ENCODE measurements at regions not wholly inside any gene's neighbourhood (a gene's known extent, or its start where the extent isn't known, plus 50 kb on each side); places are given as distances from the start of the nearest gene placed in this dataset.

DNA sequence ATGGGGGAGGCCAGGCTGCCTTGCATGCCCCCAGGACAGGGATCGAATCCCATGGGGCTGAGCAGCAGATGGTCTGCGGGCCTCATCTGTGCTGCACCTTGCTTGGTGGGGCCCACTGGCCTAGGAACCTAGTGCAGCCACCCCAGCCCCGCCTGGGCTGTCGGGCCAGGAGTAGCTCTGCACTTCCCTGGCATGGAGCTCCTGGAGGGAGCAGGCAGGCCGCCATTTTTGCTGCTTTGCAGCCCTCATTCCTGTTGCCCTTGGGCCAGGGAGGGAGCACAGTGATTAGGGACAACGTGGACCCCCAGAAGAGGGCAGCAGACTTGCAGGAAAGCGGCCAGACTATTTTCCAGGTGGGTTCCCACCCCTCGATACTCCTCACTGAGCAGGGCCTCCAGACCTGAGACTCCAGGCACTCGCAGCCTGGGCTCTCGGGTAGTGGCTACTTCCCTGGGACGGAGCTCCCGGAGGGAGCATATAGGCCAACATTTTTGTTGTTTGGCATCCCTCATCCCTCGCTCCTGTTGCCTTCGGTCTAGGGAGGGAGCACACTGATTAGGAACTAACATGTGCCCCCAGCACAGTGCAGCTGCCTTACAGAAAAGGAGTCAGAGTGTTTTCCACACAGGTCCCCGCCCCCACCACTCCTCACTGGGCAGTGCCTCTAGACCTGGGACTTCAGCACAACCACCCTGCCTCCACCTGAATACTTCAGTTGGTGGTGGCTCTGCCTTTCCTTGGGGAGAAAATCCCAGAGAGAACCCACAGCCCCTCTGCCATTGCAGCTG is 99.5 kb downstream of the MAIP1 start:
- Histone ChIP-seq H3K4me1 (ENCODE audit: control insufficient read depth, insufficient read depth, low read length) (no peaks in the 10 kb centered on the region), H3K27ac (ENCODE audit: low read depth, low read length) (no peak overlapping the region), H3K4me3 (ENCODE audit: low read depth, low read length) (no peak overlapping the region)

DNA sequence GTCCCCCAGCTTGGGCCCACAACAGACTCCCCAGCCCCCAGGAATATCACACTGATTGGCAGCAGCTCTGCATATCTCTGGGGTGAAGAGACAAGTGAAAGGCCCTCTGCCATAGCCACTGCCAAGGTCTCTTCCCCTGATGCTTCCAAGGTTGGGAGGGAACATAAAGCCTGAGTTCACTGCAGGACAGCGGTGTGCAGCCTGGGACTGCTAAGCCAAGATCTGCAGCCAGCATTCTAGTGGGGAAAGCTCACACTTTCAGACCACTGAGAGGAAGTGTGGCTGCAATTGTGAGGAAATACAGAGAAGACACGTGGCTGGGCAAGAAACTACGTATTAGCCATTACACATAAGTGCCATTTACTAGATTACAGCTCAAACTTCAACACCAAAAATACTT is 100.7 kb downstream of the MAIP1 start:
- Histone ChIP-seq H3K27me3 (ENCODE audit: control insufficient read depth, insufficient read depth, low read length) (no peaks in the 10 kb centered on the region), H3K4me3 (ENCODE audit: low read depth, low read length) (no peak overlapping the region), H3K27ac (ENCODE audit: low read depth, low read length) (no peak overlapping the region), H3K4me1 (ENCODE audit: control insufficient read depth, insufficient read depth, low read length) (no peaks in the 10 kb centered on the region), H3K36me3 (ENCODE audit: control insufficient read depth, insufficient read depth, low read length) (no peaks in the 10 kb centered on the region), H3K9ac (ENCODE audit: low read depth, low read length) (no peak overlapping the region), H3K9me3 (ENCODE audit: control insufficient read depth, insufficient read depth, low read length) (no peaks in the 10 kb centered on the region)

More for the DNA sequence above, 99.5 kb downstream of the MAIP1 start:
- H3K9me3 ChIP-seq (ENCODE audit: control insufficient read depth, insufficient read depth, low read length): no peaks in the 10 kb centered on the region
- H3K9ac ChIP-seq (ENCODE audit: low read depth, low read length): no peak overlapping the region
- no peaks in the 10 kb centered on the region for H3K27me3 ChIP-seq (ENCODE audit: control insufficient read depth, insufficient read depth, low read length)
- H3K36me3 ChIP-seq (ENCODE audit: control insufficient read depth, insufficient read depth, low read length): no peaks in the 10 kb centered on the region

DNA sequence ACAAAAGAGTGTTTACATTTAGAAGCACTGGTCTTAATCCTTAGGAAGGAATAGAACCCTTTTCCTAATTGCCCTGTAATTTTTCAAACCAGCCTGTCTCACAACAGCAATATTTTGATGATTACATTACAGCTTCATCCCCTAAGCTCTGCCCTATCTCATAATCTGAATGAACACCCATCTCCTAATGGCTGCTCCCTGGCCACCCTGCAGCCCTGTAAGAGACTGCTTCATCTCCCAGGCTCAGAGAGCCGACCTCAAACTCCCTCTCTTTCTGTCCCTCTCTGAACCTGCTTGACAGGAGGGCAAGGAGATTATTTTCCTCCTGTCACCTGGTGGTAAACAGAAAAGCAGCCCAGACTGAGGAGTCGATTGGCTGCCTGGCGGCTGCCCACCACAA is 107.8 kb downstream of the MAIP1 start:
- Histone ChIP-seq H3K4me3 (ENCODE audit: low read depth, low read length) (no peak overlapping the region), H3K4me1 (ENCODE audit: control insufficient read depth, insufficient read depth, low read length) (no peaks in the 10 kb centered on the region), H3K27me3 (ENCODE audit: control insufficient read depth, insufficient read depth, low read length) (no peaks in the 10 kb centered on the region), H3K9ac (ENCODE audit: low read depth, low read length) (no peak overlapping the region), H3K36me3 (ENCODE audit: control insufficient read depth, insufficient read depth, low read length) (no peaks in the 10 kb centered on the region), H3K27ac (ENCODE audit: low read depth, low read length) (no peak overlapping the region), H3K9me3 (ENCODE audit: control insufficient read depth, insufficient read depth, low read length) (no peaks in the 10 kb centered on the region)

DNA sequence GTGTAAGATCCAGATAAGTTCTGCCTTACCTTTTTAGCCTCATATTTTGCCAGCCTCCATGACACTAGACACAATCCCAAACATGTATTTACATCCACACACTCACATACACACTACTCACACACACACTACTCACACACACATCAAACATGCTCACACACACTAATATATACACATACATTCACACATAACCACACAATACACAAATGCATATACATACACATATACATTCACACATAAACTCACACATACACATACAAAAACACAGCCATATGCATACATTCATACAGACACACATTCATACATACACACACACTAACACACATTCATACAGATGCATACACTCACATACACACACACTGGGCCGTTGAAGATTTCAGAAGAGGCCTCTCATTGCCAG is 109.5 kb downstream of the MAIP1 start:
- Histone ChIP-seq H3K9ac (ENCODE audit: low read depth, low read length) (no peak overlapping the region), H3K9me3 (ENCODE audit: control insufficient read depth, insufficient read depth, low read length) (no peaks in the 10 kb centered on the region), H3K27ac (ENCODE audit: low read depth, low read length) (no peak overlapping the region), H3K27me3 (ENCODE audit: control insufficient read depth, insufficient read depth, low read length) (no peaks in the 10 kb centered on the region), H3K4me3 (ENCODE audit: low read depth, low read length) (no peak overlapping the region), H3K4me1 (ENCODE audit: control insufficient read depth, insufficient read depth, low read length) (no peaks in the 10 kb centered on the region), H3K36me3 (ENCODE audit: control insufficient read depth, insufficient read depth, low read length) (no peaks in the 10 kb centered on the region)

DNA sequence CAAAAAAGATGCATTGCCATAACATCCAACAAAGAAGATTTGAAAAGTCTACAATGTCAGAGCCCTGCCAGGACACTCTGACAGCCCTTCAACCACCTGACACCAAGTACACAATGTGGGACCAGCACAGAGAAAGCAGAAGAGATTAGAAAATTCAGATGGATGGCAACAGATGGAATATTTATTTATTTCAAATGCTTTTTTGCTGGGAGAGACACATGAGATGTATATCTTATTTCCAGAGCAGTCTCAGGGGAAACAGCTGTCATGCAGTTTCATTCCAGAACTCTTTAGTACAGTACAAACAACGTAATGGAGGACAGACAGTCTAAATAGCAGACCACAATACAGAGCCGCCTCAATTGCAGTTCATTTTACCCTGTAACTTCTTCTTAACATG is 110.1 kb downstream of the MAIP1 start:
- Histone ChIP-seq H3K27me3 (ENCODE audit: control insufficient read depth, insufficient read depth, low read length) (no peaks in the 10 kb centered on the region), H3K4me3 (ENCODE audit: low read depth, low read length) (no peak overlapping the region), H3K9me3 (ENCODE audit: control insufficient read depth, insufficient read depth, low read length) (no peaks in the 10 kb centered on the region), H3K36me3 (ENCODE audit: control insufficient read depth, insufficient read depth, low read length) (no peaks in the 10 kb centered on the region), H3K27ac (ENCODE audit: low read depth, low read length) (no peak overlapping the region), H3K4me1 (ENCODE audit: control insufficient read depth, insufficient read depth, low read length) (no peaks in the 10 kb centered on the region), H3K9ac (ENCODE audit: low read depth, low read length) (no peak overlapping the region)

DNA sequence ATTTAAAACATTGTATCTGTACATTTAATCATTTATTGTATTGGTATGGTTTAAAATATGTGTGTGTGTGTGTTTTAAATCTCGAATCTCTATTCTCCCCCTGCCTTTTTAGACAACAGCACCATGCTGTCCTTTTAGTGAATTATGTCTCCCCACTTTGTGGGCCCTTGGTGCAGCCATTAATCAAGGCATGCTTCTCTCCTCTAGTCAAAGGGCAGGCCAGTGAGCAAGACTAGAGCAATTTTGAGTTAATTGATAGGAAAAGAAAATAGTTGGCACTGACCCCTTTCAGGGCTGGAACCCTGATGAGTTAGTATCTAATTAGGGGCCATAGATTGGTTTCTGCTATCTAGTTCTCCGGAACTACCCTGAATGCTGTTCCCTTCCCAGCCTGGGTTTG is 111.0 kb downstream of the MAIP1 start:
- Histone ChIP-seq H3K36me3 (ENCODE audit: control insufficient read depth, insufficient read depth, low read length) (no peaks in the 10 kb centered on the region), H3K4me3 (ENCODE audit: low read depth, low read length) (no peak overlapping the region), H3K9me3 (ENCODE audit: control insufficient read depth, insufficient read depth, low read length) (no peaks in the 10 kb centered on the region), H3K27ac (ENCODE audit: low read depth, low read length) (no peak overlapping the region), H3K4me1 (ENCODE audit: control insufficient read depth, insufficient read depth, low read length) (no peaks in the 10 kb centered on the region), H3K9ac (ENCODE audit: low read depth, low read length) (no peak overlapping the region), H3K27me3 (ENCODE audit: control insufficient read depth, insufficient read depth, low read length) (no peaks in the 10 kb centered on the region)

DNA sequence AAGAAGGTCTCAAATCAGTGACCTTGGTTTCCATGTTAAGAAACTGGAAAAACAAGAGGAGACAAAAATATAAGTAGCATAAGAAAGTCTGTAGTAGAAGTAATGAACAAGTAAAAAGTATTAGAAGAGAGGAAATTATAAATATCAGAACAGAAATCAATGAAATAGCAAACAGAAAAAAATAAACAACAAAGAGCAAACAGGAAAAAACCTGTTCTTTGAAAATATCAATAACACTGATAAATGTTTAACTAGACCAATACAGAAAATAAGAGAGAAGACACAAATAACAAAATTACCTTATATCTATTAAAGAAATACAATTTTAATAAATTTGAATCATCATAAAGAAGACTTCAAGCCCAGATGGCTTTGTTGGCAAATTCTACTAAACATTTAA is 113.3 kb downstream of the MAIP1 start:
- no peak overlapping the region for H3K4me3 ChIP-seq (ENCODE audit: low read depth, low read length)
- H3K36me3 ChIP-seq (ENCODE audit: control insufficient read depth, insufficient read depth, low read length): no peaks in the 10 kb centered on the region
- H3K9me3 ChIP-seq (ENCODE audit: control insufficient read depth, insufficient read depth, low read length): no peaks in the 10 kb centered on the region
- no peaks in the 10 kb centered on the region for H3K4me1 ChIP-seq (ENCODE audit: control insufficient read depth, insufficient read depth, low read length)
- H3K9ac ChIP-seq (ENCODE audit: low read depth, low read length): no peak overlapping the region
- no peaks in the 10 kb centered on the region for H3K27me3 ChIP-seq (ENCODE audit: control insufficient read depth, insufficient read depth, low read length)
- no peak overlapping the region for H3K27ac ChIP-seq (ENCODE audit: low read depth, low read length)

DNA sequence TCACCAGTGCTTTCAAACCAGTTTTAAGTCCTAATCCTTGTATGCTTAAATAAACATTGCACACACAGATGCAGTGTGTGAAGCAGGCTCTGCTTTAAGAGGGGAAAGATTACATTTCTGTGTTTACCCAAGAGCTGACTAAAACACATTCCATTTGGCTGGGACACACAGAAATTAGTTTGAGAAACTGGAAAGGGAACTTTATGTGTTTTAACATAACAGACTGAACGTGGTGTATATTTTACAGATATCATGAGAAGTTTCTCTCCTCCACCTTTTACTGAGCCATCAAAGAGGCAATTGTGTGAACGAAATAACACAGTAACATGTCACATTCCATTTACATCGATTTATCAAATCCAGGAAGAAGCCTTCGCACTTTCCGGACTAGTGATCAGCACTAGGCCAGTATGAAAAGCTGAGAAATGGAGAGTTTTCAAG is 121.8 kb downstream of the MAIP1 start:
- 0 out of 2 replicates have a peak, but pooled peaks cover 7% of the 10 kb centered on the region for H3K4me1 ChIP-seq (ENCODE audit: control insufficient read depth, insufficient read depth, low read length)
- no peak overlapping the region for H3K4me3 ChIP-seq (ENCODE audit: low read depth, low read length)
- H3K27me3 ChIP-seq (ENCODE audit: control insufficient read depth, insufficient read depth, low read length): no peaks in the 10 kb centered on the region
- no peak overlapping the region for H3K27ac ChIP-seq (ENCODE audit: low read depth, low read length)
- H3K36me3 ChIP-seq (ENCODE audit: control insufficient read depth, insufficient read depth, low read length): no peaks in the 10 kb centered on the region
- no peaks in the 10 kb centered on the region for H3K9me3 ChIP-seq (ENCODE audit: control insufficient read depth, insufficient read depth, low read length)
- no peak overlapping the region for H3K9ac ChIP-seq (ENCODE audit: low read depth, low read length)

DNA sequence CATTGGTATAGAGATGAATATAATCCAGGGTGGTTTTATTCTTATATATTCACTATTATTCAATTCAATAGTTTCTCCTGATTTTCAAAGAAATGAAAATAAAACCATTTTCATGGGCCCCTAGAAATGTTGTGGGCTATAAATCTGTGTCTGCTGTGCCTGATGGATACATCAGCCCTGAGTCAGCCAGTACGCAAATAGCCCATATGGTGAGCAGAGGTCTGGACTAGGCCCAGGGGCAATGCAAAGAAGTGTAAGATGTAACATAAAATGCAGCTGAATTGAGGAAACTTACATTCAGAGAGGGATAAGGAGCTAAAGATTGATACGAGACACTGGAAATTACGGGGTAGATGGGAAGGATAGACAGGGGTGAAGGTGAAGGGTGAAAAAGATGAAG is 122.5 kb downstream of the MAIP1 start:
- Histone ChIP-seq H3K36me3 (ENCODE audit: control insufficient read depth, insufficient read depth, low read length) (no peaks in the 10 kb centered on the region), H3K4me3 (ENCODE audit: low read depth, low read length) (no peak overlapping the region), H3K9me3 (ENCODE audit: control insufficient read depth, insufficient read depth, low read length) (no peaks in the 10 kb centered on the region), H3K27me3 (ENCODE audit: control insufficient read depth, insufficient read depth, low read length) (no peaks in the 10 kb centered on the region), H3K27ac (ENCODE audit: low read depth, low read length) (no peak overlapping the region), H3K4me1 (ENCODE audit: control insufficient read depth, insufficient read depth, low read length) (0 out of 2 replicates have a peak, but pooled peaks cover 7% of the 10 kb centered on the region), H3K9ac (ENCODE audit: low read depth, low read length) (no peak overlapping the region)

DNA sequence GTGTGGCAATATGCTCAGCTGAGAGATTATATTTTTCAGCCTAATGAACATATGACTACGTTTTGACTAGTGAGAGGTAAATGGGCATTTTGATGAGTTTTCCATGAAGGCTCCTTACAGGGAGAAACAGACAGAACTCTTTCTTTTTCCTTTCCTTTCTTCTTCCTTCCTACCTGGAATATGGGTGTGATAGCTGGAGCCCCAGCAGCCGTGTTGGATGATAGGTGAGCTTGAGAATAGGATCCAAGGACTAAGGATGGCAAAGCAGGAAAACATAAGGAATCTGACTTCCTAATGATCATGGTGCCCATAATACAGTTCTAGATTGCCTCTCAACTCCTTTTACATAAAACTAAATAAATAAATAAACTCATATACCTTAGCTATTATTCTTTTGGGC is 124.0 kb downstream of the MAIP1 start:
- Histone ChIP-seq H3K9ac (ENCODE audit: low read depth, low read length) (no peak overlapping the region), H3K4me3 (ENCODE audit: low read depth, low read length) (no peak overlapping the region), H3K27me3 (ENCODE audit: control insufficient read depth, insufficient read depth, low read length) (no peaks in the 10 kb centered on the region), H3K36me3 (ENCODE audit: control insufficient read depth, insufficient read depth, low read length) (no peaks in the 10 kb centered on the region), H3K4me1 (ENCODE audit: control insufficient read depth, insufficient read depth, low read length) (0 out of 2 replicates have a peak, but pooled peaks cover 7% of the 10 kb centered on the region), H3K9me3 (ENCODE audit: control insufficient read depth, insufficient read depth, low read length) (no peaks in the 10 kb centered on the region), H3K27ac (ENCODE audit: low read depth, low read length) (no peak overlapping the region)

DNA sequence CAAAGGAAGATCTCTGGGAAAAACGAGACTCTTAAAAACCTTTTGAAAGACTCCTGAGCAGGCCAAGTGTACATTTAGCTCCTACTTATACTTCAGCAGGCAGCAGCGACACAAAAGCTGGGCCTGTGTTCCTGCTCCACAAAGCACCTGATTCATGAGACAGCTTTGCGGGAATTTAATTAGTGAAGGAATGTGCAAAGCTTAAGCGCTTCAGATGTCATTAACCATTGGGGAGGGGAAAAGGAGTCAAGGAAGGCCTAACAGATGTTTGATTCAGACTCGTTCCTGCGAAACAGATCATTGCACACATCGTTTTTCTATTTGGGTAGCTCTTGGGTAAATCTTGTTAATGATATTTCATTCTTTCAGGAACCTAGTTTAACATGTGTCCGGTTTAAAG is 125.9 kb downstream of the MAIP1 start:
- no peak overlapping the region for H3K27ac ChIP-seq (ENCODE audit: low read depth, low read length)

More for the DNA sequence above, 125.9 kb downstream of the MAIP1 start:
- H3K9ac ChIP-seq (ENCODE audit: low read depth, low read length): no peak overlapping the region
- H3K9me3 ChIP-seq (ENCODE audit: control insufficient read depth, insufficient read depth, low read length): no peaks in the 10 kb centered on the region
- H3K4me3 ChIP-seq (ENCODE audit: low read depth, low read length): no peak overlapping the region
- H3K4me1 ChIP-seq (ENCODE audit: control insufficient read depth, insufficient read depth, low read length): 0 out of 2 replicates have a peak, but pooled peaks cover 7% of the 10 kb centered on the region
- H3K36me3 ChIP-seq (ENCODE audit: control insufficient read depth, insufficient read depth, low read length): no peaks in the 10 kb centered on the region
- H3K27me3 ChIP-seq (ENCODE audit: control insufficient read depth, insufficient read depth, low read length): no peaks in the 10 kb centered on the region

All from HUES48 (cell line).